ENCODE measurements at regions not wholly inside any gene's neighbourhood (a gene's known extent, or its start where the extent isn't known, plus 50 kb on each side); places are given as distances from the start of the nearest gene placed in this dataset.

DNA sequence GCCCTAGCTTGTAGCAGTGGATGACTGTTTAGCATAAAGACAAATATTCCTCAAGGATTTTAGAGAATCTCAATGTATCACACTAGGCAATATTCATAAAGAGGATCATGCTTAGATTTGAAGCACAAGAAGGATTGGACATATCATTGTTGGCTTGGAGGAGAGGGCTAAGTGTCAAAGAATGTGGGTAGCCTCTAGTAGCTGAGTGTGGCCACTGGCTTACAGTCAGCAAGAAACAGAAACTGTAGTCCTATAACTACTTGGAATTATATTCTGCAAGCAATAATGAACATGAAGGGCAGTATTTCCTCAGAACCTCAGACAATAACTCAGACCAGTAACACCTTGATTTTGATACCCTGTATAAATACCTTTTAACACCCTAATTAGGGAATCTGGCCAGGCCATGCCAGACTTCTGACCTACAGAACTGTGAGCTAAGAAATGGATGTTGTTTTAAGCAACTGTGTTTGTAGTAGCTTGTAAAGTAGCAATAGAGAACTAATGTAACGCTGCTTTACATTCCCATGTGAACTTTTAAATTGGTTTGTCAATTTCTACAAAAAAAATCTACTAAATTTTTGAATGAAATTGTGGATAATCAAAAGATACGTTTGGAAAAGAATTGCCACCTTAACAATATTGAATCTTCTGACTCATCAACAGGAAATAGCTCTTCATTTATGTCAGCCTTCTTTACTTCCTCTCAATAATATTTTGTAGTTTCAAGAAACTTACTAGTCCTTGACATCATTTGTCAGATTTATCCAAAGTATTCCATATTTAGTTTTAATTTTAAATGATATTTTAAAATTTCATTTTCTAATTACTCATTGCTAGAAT, 65.2 kb upstream of the RSPO3 start:
- H3K4me1 Mint-ChIP-seq, result no peaks in the 10 kb centered on the region
- H3K36me3 Mint-ChIP-seq, result no peaks in the 10 kb centered on the region
- H3K27ac Mint-ChIP-seq, result no peak overlapping the region
- peaks cover 6% of the 10 kb centered on the region for H3K9me3 Mint-ChIP-seq
- no peak for DNase-seq (ENCODE audit: low spot score in 2 of 2)
- ATAC-seq, result no peak
- H3K4me3 Mint-ChIP-seq, result no peak overlapping the region

DNA sequence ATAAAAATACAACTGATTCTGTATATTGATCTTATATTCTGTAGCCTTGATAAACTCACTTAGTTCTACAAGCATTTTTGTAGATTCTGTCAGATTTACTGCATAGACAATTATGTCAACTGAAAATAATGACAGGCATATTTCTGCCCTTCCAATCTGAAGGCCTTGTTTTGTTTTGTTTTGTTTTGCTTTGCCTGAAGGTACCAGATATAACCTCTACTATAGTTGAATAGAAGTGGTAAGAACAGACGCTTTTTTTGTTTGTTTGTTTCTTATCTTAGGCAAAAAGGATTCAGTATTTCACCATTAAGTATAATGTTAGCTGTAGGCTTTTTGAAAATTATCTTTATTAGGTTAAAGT, 64.6 kb upstream of the RSPO3 start:
- no peak for ATAC-seq
- no peaks in the 10 kb centered on the region for H3K4me1 Mint-ChIP-seq
- H3K27ac Mint-ChIP-seq, result no peak overlapping the region

GRCh38 chr6:127058027-127058426, 60.4 kb upstream of the RSPO3 start:
- DNase-seq (ENCODE audit: low spot score in 2 of 2), result no peak
- Mint-ChIP-seq H3K36me3 (no peaks in the 10 kb centered on the region), H3K4me3 (no peak overlapping the region), H3K27ac (no peak overlapping the region), H3K9me3 (peaks cover 2% of the 10 kb centered on the region), H3K4me1 (no peaks in the 10 kb centered on the region)
- no peak for ATAC-seq

More for the DNA sequence above, 64.6 kb upstream of the RSPO3 start:
- DNase-seq (ENCODE audit: low spot score in 2 of 2), result no peak
- Mint-ChIP-seq H3K9me3 (peaks cover 6% of the 10 kb centered on the region), H3K36me3 (no peaks in the 10 kb centered on the region), H3K4me3 (no peak overlapping the region)

GRCh38 chr6:127058936-127059335, 59.5 kb upstream of the RSPO3 start:
- no peak for ATAC-seq
- Mint-ChIP-seq H3K4me1 (no peaks in the 10 kb centered on the region), H3K27ac (no peak overlapping the region), H3K4me3 (no peak overlapping the region), H3K9me3 (peaks cover 2% of the 10 kb centered on the region), H3K36me3 (no peaks in the 10 kb centered on the region)
- no peak for DNase-seq (ENCODE audit: low spot score in 2 of 2)
